MM.1S (cell line): ENCODE measurements at regions not wholly inside any gene's neighbourhood (a gene's known extent, or its start where the extent isn't known, plus 50 kb on each side); places are given as distances from the start of the nearest gene placed in this dataset.

Experiments used
- DNase-seq: peaks from one replicate; pipeline ENCODE4 v3.0.0-alpha.2; 2015
- H2AFZ ChIP-seq: fragments of 300-600 bp; sonication (generic); 2 replicates; pipeline ENCODE4 v1.6.0; 2016; ENCODE audit warnings: antibody characterized with exemption, low read length
- H3F3A ChIP-seq: fragments of 300-600 bp; sonication (generic); 2 replicates; pipeline ENCODE4 v1.6.1; 2016; ENCODE audit warnings: mild to moderate bottlenecking, antibody characterized with exemption, low read length, moderate library complexity, mixed read lengths; ENCODE audit not compliant: insufficient read depth
- H3K27ac ChIP-seq: fragments of 300-600 bp; sonication (generic); 2 replicates; pipeline ENCODE4 v1.5.1; 2016; ENCODE audit warnings: mild to moderate bottlenecking, low read length
- H3K27me3 ChIP-seq: fragments of 300-600 bp; sonication (generic); replicated peaks from 2 replicates; pipeline ENCODE4 v1.6.0; 2016; ENCODE audit warnings: low read length; ENCODE audit not compliant: insufficient read depth
- H3K36me3 ChIP-seq: fragments of 300-600 bp; sonication (generic); replicated peaks from 2 replicates; pipeline ENCODE4 v1.6.1; 2016; ENCODE audit warnings: mild to moderate bottlenecking, low read length, mixed read lengths; ENCODE audit not compliant: insufficient read depth
- H3K4me1 ChIP-seq: fragments of 300-600 bp; sonication (generic); 2 replicates; pipeline ENCODE4 v1.6.1; 2016; ENCODE audit warnings: low read length, mixed read lengths
- H3K4me2 ChIP-seq: fragments of 300-600 bp; sonication (generic); 2 replicates; pipeline ENCODE4 v1.6.0; 2016; ENCODE audit warnings: low read depth, low read length
- H3K4me3 ChIP-seq: fragments of 300-600 bp; sonication (generic); 2 replicates; pipeline ENCODE4 v1.5.1; 2016; ENCODE audit warnings: low read length, mixed read lengths
- H3K79me2 ChIP-seq: fragments of 300-600 bp; sonication (generic); 2 replicates; pipeline ENCODE4 v1.6.1; 2016; ENCODE audit warnings: mixed run types, low read length, mixed read lengths
- H3K9ac ChIP-seq: fragments of 300-600 bp; sonication (generic); 2 replicates; pipeline ENCODE4 v1.6.1; 2016; ENCODE audit warnings: low read length, mixed read lengths
- H3K9me2 ChIP-seq: fragments of 300-600 bp; sonication (generic); replicated peaks from 2 replicates; pipeline ENCODE4 v1.6.1; 2016; ENCODE audit warnings: mild to moderate bottlenecking, low read length, mixed read lengths; ENCODE audit not compliant: insufficient read depth
- H3K9me3 ChIP-seq: fragments of 300-600 bp; sonication (generic); replicated peaks from 2 replicates; pipeline ENCODE4 v1.6.1; 2016; ENCODE audit warnings: mild to moderate bottlenecking, low read length, mixed read lengths; ENCODE audit not compliant: insufficient read depth
- H4K20me1 ChIP-seq: fragments of 300-600 bp; sonication (generic); 2 replicates; pipeline ENCODE4 v1.6.1; 2016; ENCODE audit warnings: mild to moderate bottlenecking, low read length, moderate library complexity, mixed read lengths; ENCODE audit not compliant: insufficient read depth
- CTCF ChIP-seq: fragments of 300-600 bp; sonication (generic); IDR thresholded peaks from 2 replicates; pipeline ENCODE4 v1.5.1; 2016; ENCODE audit warnings: antibody characterized with exemption, low read length, mixed read lengths
- EZH2 ChIP-seq: fragments of 300-600 bp; sonication (generic); optimal IDR thresholded peaks from 2 replicates; pipeline ENCODE3; 2017; ENCODE audit warnings: low read depth, mild to moderate bottlenecking, antibody characterized with exemption, low read length, mixed read lengths
- EZH2phosphoT487 ChIP-seq: fragments of 300-600 bp; sonication (generic); IDR thresholded peaks from 2 replicates; pipeline ENCODE4 v1.6.1; 2018; ENCODE audit warnings: antibody characterized with exemption, low read length

GRCh38 chr5:120207129-120207528 is 257.0 kb upstream of the PRR16 start:
- DNase-seq: no peak
- Histone ChIP-seq H3K27ac (no peak overlapping the region), H3K79me2 (no peaks in the 10 kb centered on the region), H3K9me3 (no peaks in the 10 kb centered on the region), H3K9me2 (no peaks in the 10 kb centered on the region), H3K36me3 (no peaks in the 10 kb centered on the region; the same call in 1 of the 2 replicates), H3K27me3 (no peaks in the 10 kb centered on the region), H4K20me1 (no peaks in the 10 kb centered on the region), H3K4me1 (no peaks in the 10 kb centered on the region), H3K9ac (no peak overlapping the region), H2AFZ (no peak overlapping the region), H3K4me3 (no peak overlapping the region), H3F3A (no peaks in the 10 kb centered on the region), H3K4me2 (no peak overlapping the region)
- TF ChIP-seq EZH2 (no peak), CTCF (no peak), EZH2phosphoT487 (no peak)

- no peak overlapping the region for H2AFZ ChIP-seq
- no peaks in the 10 kb centered on the region for H3K79me2 ChIP-seq
- H3K4me2 ChIP-seq: no peak overlapping the region
- TF ChIP-seq EZH2phosphoT487 (no peak), EZH2 (no peak), CTCF (no peak)
- no peak overlapping the region for H3K4me3 ChIP-seq
- no peak for DNase-seq
- H3K9me3 ChIP-seq: no peaks in the 10 kb centered on the region
- no peaks in the 10 kb centered on the region for H4K20me1 ChIP-seq
- H3K4me1 ChIP-seq: no peaks in the 10 kb centered on the region
- no peak overlapping the region for H3K27ac ChIP-seq
- H3K27me3 ChIP-seq: no peaks in the 10 kb centered on the region
- H3K9ac ChIP-seq: no peak overlapping the region
- no peaks in the 10 kb centered on the region for H3K36me3 ChIP-seq
- H3K9me2 ChIP-seq: no peaks in the 10 kb centered on the region
- H3F3A ChIP-seq: no peaks in the 10 kb centered on the region
These were observed 247.1 kb upstream of the PRR16 start for GRCh38 chr5:120217001-120217400.

- H3K27me3 ChIP-seq: no peaks in the 10 kb centered on the region
- H3K4me1 ChIP-seq: no peaks in the 10 kb centered on the region
- no peaks in the 10 kb centered on the region for H3K79me2 ChIP-seq
- H3K9me3 ChIP-seq: no peaks in the 10 kb centered on the region
- no peak overlapping the region for H3K9ac ChIP-seq
- H3K4me3 ChIP-seq: no peak overlapping the region
- no peaks in the 10 kb centered on the region for H3K36me3 ChIP-seq
- H4K20me1 ChIP-seq: no peaks in the 10 kb centered on the region
- no peak overlapping the region for H3K4me2 ChIP-seq
- no peak overlapping the region for H3K27ac ChIP-seq
- no peaks in the 10 kb centered on the region for H3K9me2 ChIP-seq
- H3F3A ChIP-seq: no peaks in the 10 kb centered on the region
- DNase-seq: no peak
- no peak overlapping the region for H2AFZ ChIP-seq
- no peak for TF ChIP-seq CTCF
- no peak for TF ChIP-seq EZH2
- no peak for TF ChIP-seq EZH2phosphoT487
These were observed 244.1 kb upstream of the PRR16 start for GRCh38 chr5:120219988-120220387.
